GM23338 (cell line): ENCODE measurements at regions not wholly inside any gene's neighbourhood (a gene's known extent, or its start where the extent isn't known, plus 50 kb on each side); places are given as distances from the start of the nearest gene placed in this dataset.

Source experiments
- ATAC-seq: fragments of 200-7000 bp; cut with Tn5 transposase; 3 replicates; pipeline ENCODE4 v1.9.1; 2020
- DNase-seq: peaks from one replicate; pipeline ENCODE4 v3.0.0-alpha.2; 2015; ENCODE audit warnings: low spot score
- H2AFZ ChIP-seq: fragments of 200-600 bp; sonication (generic); 2 replicates; pipeline ENCODE4 v1.8.0; 2016; ENCODE audit warnings: antibody characterized with exemption, mild to moderate bottlenecking, moderate library complexity
- H3F3A ChIP-seq: fragments of 200-600 bp; sonication (generic); replicated peaks from 2 replicates; pipeline ENCODE4 v1.8.0; 2017; ENCODE audit warnings: antibody characterized with exemption, mixed run types, low read depth
- H3K27ac ChIP-seq: fragments of 200-600 bp; sonication (generic); 2 replicates; pipeline ENCODE4 v1.6.1; 2016; ENCODE audit warnings: low read depth
- H3K27me3 ChIP-seq: fragments of 200-600 bp; sonication (generic); 2 replicates; pipeline ENCODE4 v1.8.0; 2016; ENCODE audit warnings: mild to moderate bottlenecking, mixed run types, moderate library complexity; ENCODE audit not compliant: insufficient read depth
- H3K36me3 ChIP-seq: fragments of 200-600 bp; sonication (generic); 2 replicates; pipeline ENCODE4 v1.8.0; 2016; ENCODE audit warnings: mild to moderate bottlenecking; ENCODE audit not compliant: insufficient read depth
- H3K4me1 ChIP-seq: fragments of 200-600 bp; sonication (generic); 2 replicates; pipeline ENCODE4 v1.8.0; 2016; ENCODE audit warnings: mild to moderate bottlenecking, moderate library complexity; ENCODE audit not compliant: insufficient read depth
- H3K4me2 ChIP-seq: fragments of 200-600 bp; sonication (generic); 2 replicates; pipeline ENCODE4 v1.7.1; 2017; ENCODE audit warnings: mixed run types
- H3K4me3 ChIP-seq: fragments of 200-600 bp; sonication (generic); 2 replicates; pipeline ENCODE4 v1.6.1; 2016; ENCODE audit warnings: mixed run types
- H3K79me2 ChIP-seq: fragments of 200-600 bp; sonication (generic); replicated peaks from 2 replicates; pipeline ENCODE4 v1.8.0; 2017; ENCODE audit warnings: mild to moderate bottlenecking; ENCODE audit not compliant: insufficient read depth
- H3K9me2 ChIP-seq: fragments of 200-600 bp; sonication (generic); 2 replicates; pipeline ENCODE4 v1.8.0; 2017; ENCODE audit not compliant: insufficient read depth
- H4K20me1 ChIP-seq: fragments of 200-600 bp; sonication (generic); replicated peaks from 2 replicates; pipeline ENCODE4 v1.8.0; 2017; ENCODE audit warnings: mild to moderate bottlenecking; ENCODE audit not compliant: insufficient read depth
- H3K27ac Mint-ChIP-seq: 2 replicates; pipeline ENCODE4 v1.8.0; 2020; ENCODE audit warnings: inconsistent platforms, mild to moderate bottlenecking, moderate library complexity, mixed read lengths
- H3K27me3 Mint-ChIP-seq: 3 replicates; pipeline ENCODE4 v1.8.0; 2022; ENCODE audit warnings: low read depth, mild to moderate bottlenecking, moderate library complexity, mixed read lengths, inconsistent platforms; ENCODE audit not compliant: insufficient read depth, poor library complexity
- H3K36me3 Mint-ChIP-seq: 3 replicates; pipeline ENCODE4 v1.8.0; 2021; ENCODE audit warnings: low read depth, mild to moderate bottlenecking, inconsistent platforms, moderate library complexity, mixed read lengths
- H3K4me1 Mint-ChIP-seq: 3 replicates; pipeline ENCODE4 v1.8.0; 2020; ENCODE audit warnings: mild to moderate bottlenecking, inconsistent platforms, mixed read lengths
- H3K4me3 Mint-ChIP-seq: 3 replicates; pipeline ENCODE4 v1.8.0; 2021; ENCODE audit warnings: moderate library complexity, mild to moderate bottlenecking, inconsistent platforms, mixed read lengths
- H3K9me3 Mint-ChIP-seq: 3 replicates; pipeline ENCODE4 v1.8.0; 2020; ENCODE audit warnings: moderate library complexity, mild to moderate bottlenecking, inconsistent platforms, mixed read lengths
- CREB1 ChIP-seq: fragments of 250-450 bp; sonication (Bioruptor Pico); IDR thresholded peaks from 2 replicates; pipeline ENCODE4 v1.5.0; 2020; ENCODE audit warnings: low read depth, mild to moderate bottlenecking, moderate library complexity
- EZH2 ChIP-seq: fragments of 200-600 bp; sonication (generic); IDR thresholded peaks from one replicate; pipeline ENCODE4 v1.8.0; 2017; ENCODE audit warnings: antibody characterized with exemption, mild to moderate bottlenecking, low read depth; ENCODE audit not compliant: unreplicated experiment
- EZH2phosphoT487 ChIP-seq: fragments of 200-600 bp; sonication (generic); IDR thresholded peaks from one replicate; pipeline ENCODE4 v1.8.1; 2018; ENCODE audit warnings: antibody characterized with exemption; ENCODE audit not compliant: unreplicated experiment
- JUNB ChIP-seq: IDR thresholded peaks from one replicate; pipeline ENCODE4 v1.6.1; 2016; ENCODE audit warnings: antibody characterized with exemption; ENCODE audit not compliant: unreplicated experiment
- NANOG ChIP-seq: IDR thresholded peaks from 2 replicates; pipeline ENCODE4 v1.6.1; 2016; ENCODE audit warnings: antibody characterized with exemption, borderline replicate concordance
- POLR2AphosphoS5 ChIP-seq: IDR thresholded peaks from 2 replicates; pipeline ENCODE4 v1.6.1; 2016; ENCODE audit warnings: antibody characterized with exemption, low read depth
- STAT1 ChIP-seq: IDR thresholded peaks from one replicate; pipeline ENCODE4 v1.6.1; 2016; ENCODE audit warnings: antibody characterized with exemption; ENCODE audit not compliant: unreplicated experiment
- ZNF114 ChIP-seq: fragments of 250-450 bp; sonication (Bioruptor Pico); IDR thresholded peaks from 2 replicates; pipeline ENCODE4 v1.5.0; 2020; ENCODE audit warnings: mild to moderate bottlenecking, moderate library complexity
- ZNF331 ChIP-seq: fragments of 250-450 bp; sonication (Bioruptor Pico); IDR thresholded peaks from 2 replicates; pipeline ENCODE4 v1.5.0; 2020; ENCODE audit warnings: low read depth, mild to moderate bottlenecking, moderate library complexity
- TF ChIP-seq, protein P1 (sequence below), 2 experiments: fragments of 200-600 bp in 1 of 2; sonication (generic) in 1 of 2; conservative IDR thresholded peaks; 2 replicates each; pipeline versions ENCODE4 v1.5.1 to v1.6.1; 2016 to 2017; ENCODE audit warnings: antibody characterized with exemption in 2 of 2, low read depth in 2 of 2, mild to moderate bottlenecking in 2 of 2, moderate library complexity in 1 of 2
- TF ChIP-seq, protein P2 (sequence below): fragments of 250-450 bp; sonication (Bioruptor Pico); IDR thresholded peaks from 2 replicates; pipeline ENCODE4 v1.5.0; 2020; ENCODE audit warnings: mild to moderate bottlenecking, moderate library complexity
- TF ChIP-seq, protein P3 (sequence below): IDR thresholded peaks from 2 replicates; pipeline ENCODE4 v1.6.1; 2016; ENCODE audit warnings: antibody characterized with exemption
- TF ChIP-seq, protein P4 (sequence below): IDR thresholded peaks from one replicate; pipeline ENCODE4 v1.6.1; 2018; ENCODE audit warnings: antibody characterized with exemption; ENCODE audit not compliant: unreplicated experiment

DNA sequence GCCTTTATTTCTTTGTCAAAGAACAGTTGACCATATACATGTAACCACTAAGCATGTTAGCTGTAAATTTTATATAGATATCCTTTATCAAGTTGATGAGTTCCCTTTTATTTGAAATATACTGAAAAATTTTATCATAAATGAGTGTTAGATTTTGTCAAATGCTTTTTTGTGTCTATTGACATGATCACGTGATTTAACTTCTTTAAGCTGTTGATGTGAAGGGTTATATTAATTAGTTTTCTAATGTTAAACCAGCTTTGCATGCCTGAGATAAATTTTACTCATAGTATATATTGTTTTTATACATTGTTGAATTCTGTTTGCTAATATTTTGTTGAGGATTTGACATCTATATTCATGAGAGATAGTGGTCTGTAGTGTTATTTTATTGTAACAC is 241.9 kb upstream of the CDH20 start:
- H3K4me1 Mint-ChIP-seq: no peaks in the 10 kb centered on the region
- TF ChIP-seq NANOG (no peak), EZH2phosphoT487 (no peak), JUNB (no peak), STAT1 (no peak), CREB1 (no peak), ZNF331 (CRISPR knock-in tag) (no peak), POLR2AphosphoS5 (no peak), EZH2 (no peak), ZNF114 (CRISPR knock-in tag) (no peak)
- TF ChIP-seq, protein P1, sequence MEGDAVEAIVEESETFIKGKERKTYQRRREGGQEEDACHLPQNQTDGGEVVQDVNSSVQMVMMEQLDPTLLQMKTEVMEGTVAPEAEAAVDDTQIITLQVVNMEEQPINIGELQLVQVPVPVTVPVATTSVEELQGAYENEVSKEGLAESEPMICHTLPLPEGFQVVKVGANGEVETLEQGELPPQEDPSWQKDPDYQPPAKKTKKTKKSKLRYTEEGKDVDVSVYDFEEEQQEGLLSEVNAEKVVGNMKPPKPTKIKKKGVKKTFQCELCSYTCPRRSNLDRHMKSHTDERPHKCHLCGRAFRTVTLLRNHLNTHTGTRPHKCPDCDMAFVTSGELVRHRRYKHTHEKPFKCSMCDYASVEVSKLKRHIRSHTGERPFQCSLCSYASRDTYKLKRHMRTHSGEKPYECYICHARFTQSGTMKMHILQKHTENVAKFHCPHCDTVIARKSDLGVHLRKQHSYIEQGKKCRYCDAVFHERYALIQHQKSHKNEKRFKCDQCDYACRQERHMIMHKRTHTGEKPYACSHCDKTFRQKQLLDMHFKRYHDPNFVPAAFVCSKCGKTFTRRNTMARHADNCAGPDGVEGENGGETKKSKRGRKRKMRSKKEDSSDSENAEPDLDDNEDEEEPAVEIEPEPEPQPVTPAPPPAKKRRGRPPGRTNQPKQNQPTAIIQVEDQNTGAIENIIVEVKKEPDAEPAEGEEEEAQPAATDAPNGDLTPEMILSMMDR (conservative IDR thresholded peaks at IDR 0.05; ENCODE audit: low read depth in 2 of 2): no peak
- TF ChIP-seq, protein P2, sequence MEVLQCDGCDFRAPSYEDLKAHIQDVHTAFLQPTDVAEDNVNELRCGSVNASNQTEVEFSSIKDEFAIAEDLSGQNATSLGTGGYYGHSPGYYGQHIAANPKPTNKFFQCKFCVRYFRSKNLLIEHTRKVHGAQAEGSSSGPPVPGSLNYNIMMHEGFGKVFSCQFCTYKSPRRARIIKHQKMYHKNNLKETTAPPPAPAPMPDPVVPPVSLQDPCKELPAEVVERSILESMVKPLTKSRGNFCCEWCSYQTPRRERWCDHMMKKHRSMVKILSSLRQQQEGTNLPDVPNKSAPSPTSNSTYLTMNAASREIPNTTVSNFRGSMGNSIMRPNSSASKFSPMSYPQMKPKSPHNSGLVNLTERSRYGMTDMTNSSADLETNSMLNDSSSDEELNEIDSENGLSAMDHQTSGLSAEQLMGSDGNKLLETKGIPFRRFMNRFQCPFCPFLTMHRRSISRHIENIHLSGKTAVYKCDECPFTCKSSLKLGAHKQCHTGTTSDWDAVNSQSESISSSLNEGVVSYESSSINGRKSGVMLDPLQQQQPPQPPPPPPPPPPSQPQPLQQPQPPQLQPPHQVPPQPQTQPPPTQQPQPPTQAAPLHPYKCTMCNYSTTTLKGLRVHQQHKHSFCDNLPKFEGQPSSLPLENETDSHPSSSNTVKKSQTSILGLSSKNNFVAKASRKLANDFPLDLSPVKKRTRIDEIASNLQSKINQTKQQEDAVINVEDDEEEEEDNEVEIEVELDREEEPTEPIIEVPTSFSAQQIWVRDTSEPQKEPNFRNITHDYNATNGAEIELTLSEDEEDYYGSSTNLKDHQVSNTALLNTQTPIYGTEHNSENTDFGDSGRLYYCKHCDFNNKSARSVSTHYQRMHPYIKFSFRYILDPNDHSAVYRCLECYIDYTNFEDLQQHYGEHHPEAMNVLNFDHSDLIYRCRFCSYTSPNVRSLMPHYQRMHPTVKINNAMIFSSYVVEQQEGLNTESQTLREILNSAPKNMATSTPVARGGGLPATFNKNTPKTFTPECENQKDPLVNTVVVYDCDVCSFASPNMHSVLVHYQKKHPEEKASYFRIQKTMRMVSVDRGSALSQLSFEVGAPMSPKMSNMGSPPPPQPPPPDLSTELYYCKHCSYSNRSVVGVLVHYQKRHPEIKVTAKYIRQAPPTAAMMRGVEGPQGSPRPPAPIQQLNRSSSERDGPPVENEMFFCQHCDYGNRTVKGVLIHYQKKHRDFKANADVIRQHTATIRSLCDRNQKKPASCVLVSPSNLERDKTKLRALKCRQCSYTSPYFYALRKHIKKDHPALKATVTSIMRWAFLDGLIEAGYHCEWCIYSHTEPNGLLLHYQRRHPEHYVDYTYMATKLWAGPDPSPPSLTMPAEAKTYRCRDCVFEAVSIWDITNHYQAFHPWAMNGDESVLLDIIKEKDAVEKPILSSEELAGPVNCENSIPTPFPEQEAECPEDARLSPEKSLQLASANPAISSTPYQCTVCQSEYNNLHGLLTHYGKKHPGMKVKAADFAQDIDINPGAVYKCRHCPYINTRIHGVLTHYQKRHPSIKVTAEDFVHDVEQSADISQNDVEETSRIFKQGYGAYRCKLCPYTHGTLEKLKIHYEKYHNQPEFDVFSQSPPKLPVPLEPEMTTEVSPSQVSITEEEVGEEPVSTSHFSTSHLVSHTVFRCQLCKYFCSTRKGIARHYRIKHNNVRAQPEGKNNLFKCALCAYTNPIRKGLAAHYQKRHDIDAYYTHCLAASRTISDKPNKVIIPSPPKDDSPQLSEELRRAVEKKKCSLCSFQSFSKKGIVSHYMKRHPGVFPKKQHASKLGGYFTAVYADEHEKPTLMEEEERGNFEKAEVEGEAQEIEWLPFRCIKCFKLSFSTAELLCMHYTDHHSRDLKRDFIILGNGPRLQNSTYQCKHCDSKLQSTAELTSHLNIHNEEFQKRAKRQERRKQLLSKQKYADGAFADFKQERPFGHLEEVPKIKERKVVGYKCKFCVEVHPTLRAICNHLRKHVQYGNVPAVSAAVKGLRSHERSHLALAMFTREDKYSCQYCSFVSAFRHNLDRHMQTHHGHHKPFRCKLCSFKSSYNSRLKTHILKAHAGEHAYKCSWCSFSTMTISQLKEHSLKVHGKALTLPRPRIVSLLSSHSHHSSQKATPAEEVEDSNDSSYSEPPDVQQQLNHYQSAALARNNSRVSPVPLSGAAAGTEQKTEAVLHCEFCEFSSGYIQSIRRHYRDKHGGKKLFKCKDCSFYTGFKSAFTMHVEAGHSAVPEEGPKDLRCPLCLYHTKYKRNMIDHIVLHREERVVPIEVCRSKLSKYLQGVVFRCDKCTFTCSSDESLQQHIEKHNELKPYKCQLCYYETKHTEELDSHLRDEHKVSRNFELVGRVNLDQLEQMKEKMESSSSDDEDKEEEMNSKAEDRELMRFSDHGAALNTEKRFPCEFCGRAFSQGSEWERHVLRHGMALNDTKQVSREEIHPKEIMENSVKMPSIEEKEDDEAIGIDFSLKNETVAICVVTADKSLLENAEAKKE (CRISPR knock-in tag): no peak
- TF ChIP-seq, protein P3, sequence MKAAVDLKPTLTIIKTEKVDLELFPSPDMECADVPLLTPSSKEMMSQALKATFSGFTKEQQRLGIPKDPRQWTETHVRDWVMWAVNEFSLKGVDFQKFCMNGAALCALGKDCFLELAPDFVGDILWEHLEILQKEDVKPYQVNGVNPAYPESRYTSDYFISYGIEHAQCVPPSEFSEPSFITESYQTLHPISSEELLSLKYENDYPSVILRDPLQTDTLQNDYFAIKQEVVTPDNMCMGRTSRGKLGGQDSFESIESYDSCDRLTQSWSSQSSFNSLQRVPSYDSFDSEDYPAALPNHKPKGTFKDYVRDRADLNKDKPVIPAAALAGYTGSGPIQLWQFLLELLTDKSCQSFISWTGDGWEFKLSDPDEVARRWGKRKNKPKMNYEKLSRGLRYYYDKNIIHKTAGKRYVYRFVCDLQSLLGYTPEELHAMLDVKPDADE: no peak
- TF ChIP-seq, protein P4, sequence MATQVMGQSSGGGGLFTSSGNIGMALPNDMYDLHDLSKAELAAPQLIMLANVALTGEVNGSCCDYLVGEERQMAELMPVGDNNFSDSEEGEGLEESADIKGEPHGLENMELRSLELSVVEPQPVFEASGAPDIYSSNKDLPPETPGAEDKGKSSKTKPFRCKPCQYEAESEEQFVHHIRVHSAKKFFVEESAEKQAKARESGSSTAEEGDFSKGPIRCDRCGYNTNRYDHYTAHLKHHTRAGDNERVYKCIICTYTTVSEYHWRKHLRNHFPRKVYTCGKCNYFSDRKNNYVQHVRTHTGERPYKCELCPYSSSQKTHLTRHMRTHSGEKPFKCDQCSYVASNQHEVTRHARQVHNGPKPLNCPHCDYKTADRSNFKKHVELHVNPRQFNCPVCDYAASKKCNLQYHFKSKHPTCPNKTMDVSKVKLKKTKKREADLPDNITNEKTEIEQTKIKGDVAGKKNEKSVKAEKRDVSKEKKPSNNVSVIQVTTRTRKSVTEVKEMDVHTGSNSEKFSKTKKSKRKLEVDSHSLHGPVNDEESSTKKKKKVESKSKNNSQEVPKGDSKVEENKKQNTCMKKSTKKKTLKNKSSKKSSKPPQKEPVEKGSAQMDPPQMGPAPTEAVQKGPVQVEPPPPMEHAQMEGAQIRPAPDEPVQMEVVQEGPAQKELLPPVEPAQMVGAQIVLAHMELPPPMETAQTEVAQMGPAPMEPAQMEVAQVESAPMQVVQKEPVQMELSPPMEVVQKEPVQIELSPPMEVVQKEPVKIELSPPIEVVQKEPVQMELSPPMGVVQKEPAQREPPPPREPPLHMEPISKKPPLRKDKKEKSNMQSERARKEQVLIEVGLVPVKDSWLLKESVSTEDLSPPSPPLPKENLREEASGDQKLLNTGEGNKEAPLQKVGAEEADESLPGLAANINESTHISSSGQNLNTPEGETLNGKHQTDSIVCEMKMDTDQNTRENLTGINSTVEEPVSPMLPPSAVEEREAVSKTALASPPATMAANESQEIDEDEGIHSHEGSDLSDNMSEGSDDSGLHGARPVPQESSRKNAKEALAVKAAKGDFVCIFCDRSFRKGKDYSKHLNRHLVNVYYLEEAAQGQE: no peak
- DNase-seq (no peak), ATAC-seq (no peak)
- no peak overlapping the region for H3K4me3 Mint-ChIP-seq
- no peaks in the 10 kb centered on the region for H3K27me3 Mint-ChIP-seq
- H3K36me3 Mint-ChIP-seq: no peaks in the 10 kb centered on the region
- no peaks in the 10 kb centered on the region for H3K9me2 ChIP-seq
- H3K4me2 ChIP-seq: no peak overlapping the region
- H3F3A ChIP-seq: no peaks in the 10 kb centered on the region
- no peaks in the 10 kb centered on the region for H3K79me2 ChIP-seq
- no peaks in the 10 kb centered on the region for H4K20me1 ChIP-seq
- H3K27ac ChIP-seq: no peak overlapping the region
- no peaks in the 10 kb centered on the region for H3K36me3 ChIP-seq
- H3K9me3 Mint-ChIP-seq: no peaks in the 10 kb centered on the region
- H2AFZ ChIP-seq: no peak overlapping the region
- H3K27me3 ChIP-seq: no peaks in the 10 kb centered on the region
- no peak overlapping the region for H3K4me3 ChIP-seq
- H3K27ac Mint-ChIP-seq: no peak overlapping the region
- H3K4me1 ChIP-seq: no peaks in the 10 kb centered on the region
